ENCODE measurements at regions not wholly inside any gene's neighbourhood (a gene's known extent, or its start where the extent isn't known, plus 50 kb on each side); places are given as distances from the start of the nearest gene placed in this dataset.

GRCh38 chr14:97331526-97331925, 534.3 kb downstream of the VRK1 start:
- Histone ChIP-seq H3K27ac (no peak overlapping the region), H3K4me1 (no peaks in the 10 kb centered on the region), H3K36me3 (ENCODE audit: control insufficient read depth, insufficient read depth, low read length) (no peaks in the 10 kb centered on the region), H3K27me3 (ENCODE audit: control insufficient read depth, insufficient read depth, low read length) (no peaks in the 10 kb centered on the region), H3K4me3 (ENCODE audit: low read depth, low read length) (no peak overlapping the region), H3K9ac (no peak overlapping the region), H2AFZ (no peak overlapping the region), H3K79me2 (no peaks in the 10 kb centered on the region), H3K9me3 (ENCODE audit: control insufficient read depth, low read length) (no peaks in the 10 kb centered on the region), H3K4me2 (ENCODE audit: low read length) (no peak overlapping the region)
- TF ChIP-seq, protein P1, sequence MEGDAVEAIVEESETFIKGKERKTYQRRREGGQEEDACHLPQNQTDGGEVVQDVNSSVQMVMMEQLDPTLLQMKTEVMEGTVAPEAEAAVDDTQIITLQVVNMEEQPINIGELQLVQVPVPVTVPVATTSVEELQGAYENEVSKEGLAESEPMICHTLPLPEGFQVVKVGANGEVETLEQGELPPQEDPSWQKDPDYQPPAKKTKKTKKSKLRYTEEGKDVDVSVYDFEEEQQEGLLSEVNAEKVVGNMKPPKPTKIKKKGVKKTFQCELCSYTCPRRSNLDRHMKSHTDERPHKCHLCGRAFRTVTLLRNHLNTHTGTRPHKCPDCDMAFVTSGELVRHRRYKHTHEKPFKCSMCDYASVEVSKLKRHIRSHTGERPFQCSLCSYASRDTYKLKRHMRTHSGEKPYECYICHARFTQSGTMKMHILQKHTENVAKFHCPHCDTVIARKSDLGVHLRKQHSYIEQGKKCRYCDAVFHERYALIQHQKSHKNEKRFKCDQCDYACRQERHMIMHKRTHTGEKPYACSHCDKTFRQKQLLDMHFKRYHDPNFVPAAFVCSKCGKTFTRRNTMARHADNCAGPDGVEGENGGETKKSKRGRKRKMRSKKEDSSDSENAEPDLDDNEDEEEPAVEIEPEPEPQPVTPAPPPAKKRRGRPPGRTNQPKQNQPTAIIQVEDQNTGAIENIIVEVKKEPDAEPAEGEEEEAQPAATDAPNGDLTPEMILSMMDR (IDR thresholded peaks at IDR 0.05) = no peak

GRCh38 chr14:97336179-97336578, 539.0 kb downstream of the VRK1 start:
- no peak overlapping the region for H3K4me2 ChIP-seq (ENCODE audit: low read length)
- no peak overlapping the region for H3K9ac ChIP-seq
- no peak overlapping the region for H3K27ac ChIP-seq
- H3K79me2 ChIP-seq = no peaks in the 10 kb centered on the region
- no peak overlapping the region for H3K4me3 ChIP-seq (ENCODE audit: low read depth, low read length)
- no peaks in the 10 kb centered on the region for H3K9me3 ChIP-seq (ENCODE audit: control insufficient read depth, low read length)
- TF ChIP-seq, protein P1 (IDR thresholded peaks at IDR 0.05) = no peak
- H2AFZ ChIP-seq = no peak overlapping the region
- H3K27me3 ChIP-seq (ENCODE audit: control insufficient read depth, insufficient read depth, low read length) = no peaks in the 10 kb centered on the region
- no peaks in the 10 kb centered on the region for H3K36me3 ChIP-seq (ENCODE audit: control insufficient read depth, insufficient read depth, low read length)
- H3K4me1 ChIP-seq = no peaks in the 10 kb centered on the region

DNA sequence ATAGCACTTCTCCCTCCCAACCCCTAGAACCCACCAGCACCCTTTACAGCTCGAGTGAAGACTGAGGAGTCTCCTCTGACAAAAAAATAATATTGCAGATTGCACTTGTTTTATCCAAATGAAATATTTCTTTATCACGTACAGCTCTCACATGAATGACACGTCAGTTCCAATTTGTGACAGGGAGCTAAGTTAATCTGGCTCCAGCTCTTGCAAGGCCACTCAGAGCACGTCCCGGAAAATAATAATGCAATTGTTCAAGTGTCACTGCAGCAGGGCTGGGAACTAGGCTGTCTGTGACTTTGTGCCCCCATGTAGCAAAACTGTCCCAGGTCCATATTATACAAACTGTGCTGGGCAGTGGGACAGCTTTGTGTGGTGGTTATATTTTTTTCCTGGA, 539.6 kb downstream of the VRK1 start:
- TF ChIP-seq, protein P1 (IDR thresholded peaks at IDR 0.05) = no peak
- Histone ChIP-seq H3K27me3 (ENCODE audit: control insufficient read depth, insufficient read depth, low read length) (no peaks in the 10 kb centered on the region), H3K79me2 (no peaks in the 10 kb centered on the region), H3K36me3 (ENCODE audit: control insufficient read depth, insufficient read depth, low read length) (no peaks in the 10 kb centered on the region), H3K4me1 (no peaks in the 10 kb centered on the region), H3K4me2 (ENCODE audit: low read length) (no peak overlapping the region), H3K4me3 (ENCODE audit: low read depth, low read length) (no peak overlapping the region), H2AFZ (no peak overlapping the region), H3K9ac (no peak overlapping the region), H3K9me3 (ENCODE audit: control insufficient read depth, low read length) (no peaks in the 10 kb centered on the region), H3K27ac (no peak overlapping the region)

DNA sequence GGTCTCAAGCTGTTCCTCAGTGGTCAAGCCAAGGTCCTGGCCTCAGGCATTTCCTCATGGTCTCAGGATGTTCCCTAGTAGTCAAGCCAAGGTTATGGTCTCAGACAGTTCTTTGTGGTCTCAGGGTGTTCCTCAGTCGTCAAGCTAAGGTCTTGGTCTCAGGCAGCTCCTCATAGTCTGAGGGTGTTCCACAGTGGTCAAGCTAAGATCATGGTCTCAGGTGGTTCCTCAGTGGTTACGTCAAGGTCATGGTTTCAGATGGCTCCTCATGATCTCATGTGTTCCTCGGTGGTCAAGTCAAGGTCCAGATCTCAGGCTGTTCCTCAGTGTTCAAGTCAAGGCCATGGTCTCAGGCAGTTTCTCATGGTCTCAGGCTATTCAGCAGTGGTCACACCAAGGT, 540.1 kb downstream of the VRK1 start:
- H3K27ac ChIP-seq = no peak overlapping the region
- no peaks in the 10 kb centered on the region for H3K4me1 ChIP-seq
- TF ChIP-seq, protein P1 (IDR thresholded peaks at IDR 0.05) = no peak
- no peaks in the 10 kb centered on the region for H3K27me3 ChIP-seq (ENCODE audit: control insufficient read depth, insufficient read depth, low read length)
- H3K79me2 ChIP-seq = no peaks in the 10 kb centered on the region
- no peaks in the 10 kb centered on the region for H3K9me3 ChIP-seq (ENCODE audit: control insufficient read depth, low read length)
- H3K9ac ChIP-seq = no peak overlapping the region
- no peak overlapping the region for H3K4me3 ChIP-seq (ENCODE audit: low read depth, low read length)
- no peaks in the 10 kb centered on the region for H3K36me3 ChIP-seq (ENCODE audit: control insufficient read depth, insufficient read depth, low read length)
- no peak overlapping the region for H3K4me2 ChIP-seq (ENCODE audit: low read length)
- no peak overlapping the region for H2AFZ ChIP-seq

GRCh38 chr14:97337670-97338069, 540.5 kb downstream of the VRK1 start:
- Histone ChIP-seq H3K27me3 (ENCODE audit: control insufficient read depth, insufficient read depth, low read length) (no peaks in the 10 kb centered on the region), H3K4me3 (ENCODE audit: low read depth, low read length) (no peak overlapping the region), H2AFZ (no peak overlapping the region), H3K79me2 (no peaks in the 10 kb centered on the region), H3K4me2 (ENCODE audit: low read length) (no peak overlapping the region), H3K4me1 (no peaks in the 10 kb centered on the region), H3K27ac (no peak overlapping the region), H3K9ac (no peak overlapping the region), H3K9me3 (ENCODE audit: control insufficient read depth, low read length) (no peaks in the 10 kb centered on the region), H3K36me3 (ENCODE audit: control insufficient read depth, insufficient read depth, low read length) (no peaks in the 10 kb centered on the region)
- TF ChIP-seq, protein P1 (IDR thresholded peaks at IDR 0.05) = no peak
